HG03571 (cell line): ENCODE measurements at regions not wholly inside any gene's neighbourhood (a gene's known extent, or its start where the extent isn't known, plus 50 kb on each side); places are given as distances from the start of the nearest gene placed in this dataset.
"Not testable (repeated sequence)": the region's sequence is repeated elsewhere in the genome, so short reads cannot be mapped to it uniquely, and the experiment has no call there.

Experiments used
- ATAC-seq: cut with Tn5 transposase; IDR thresholded peaks from one replicate; pipeline ENCODE4 v1.9.1; 2021; ENCODE audit not compliant: unreplicated experiment

DNA sequence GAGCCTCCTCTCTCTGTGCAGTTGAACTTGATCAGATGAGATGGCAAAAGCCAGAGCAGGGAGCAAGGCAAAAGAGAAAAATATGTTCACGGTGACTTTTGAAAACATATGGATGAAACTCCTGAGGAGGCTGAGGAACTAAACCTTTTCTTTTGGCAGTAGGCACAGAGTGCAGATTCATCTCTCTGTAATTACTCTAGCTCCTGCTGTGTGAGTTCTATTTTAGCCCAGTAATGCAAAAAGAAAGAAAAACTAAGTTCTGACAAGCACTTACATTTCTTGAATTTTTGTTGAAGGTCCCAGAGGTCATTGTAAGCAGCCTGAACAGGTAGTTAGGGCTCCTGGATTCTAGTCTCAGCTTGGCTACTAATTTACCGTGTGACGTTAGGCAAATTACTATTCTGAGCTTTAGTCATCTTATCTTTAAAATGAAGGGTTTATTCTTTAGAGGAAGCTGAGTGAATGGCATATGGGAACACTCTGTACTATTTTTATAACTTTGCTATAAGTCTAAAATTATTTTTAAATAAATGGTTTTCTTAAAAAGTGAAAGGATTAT lies 114.7 kb upstream of the NBPF26 start:
- not testable (repeated sequence) for ATAC-seq

DNA sequence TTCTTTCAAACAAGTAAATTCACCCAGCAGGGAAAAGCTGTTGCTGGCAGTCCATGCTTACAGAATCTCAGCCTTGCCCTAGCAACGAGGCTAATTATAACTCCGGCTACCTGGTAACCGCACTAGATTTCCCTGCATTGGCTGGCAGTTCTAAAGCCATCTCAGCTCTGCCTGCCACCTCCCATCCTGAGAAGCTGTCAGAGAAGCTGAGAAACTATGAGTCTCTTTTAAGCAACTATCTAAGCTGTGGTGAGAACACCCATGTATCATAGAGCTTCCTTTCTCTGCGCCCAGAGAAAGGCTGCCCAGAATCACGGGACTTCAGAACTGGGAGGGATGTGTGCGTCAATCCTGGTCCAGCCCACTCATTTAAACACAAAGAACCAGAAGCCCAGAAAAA lies 113.9 kb upstream of the NBPF26 start:
- not testable (repeated sequence) for ATAC-seq

DNA sequence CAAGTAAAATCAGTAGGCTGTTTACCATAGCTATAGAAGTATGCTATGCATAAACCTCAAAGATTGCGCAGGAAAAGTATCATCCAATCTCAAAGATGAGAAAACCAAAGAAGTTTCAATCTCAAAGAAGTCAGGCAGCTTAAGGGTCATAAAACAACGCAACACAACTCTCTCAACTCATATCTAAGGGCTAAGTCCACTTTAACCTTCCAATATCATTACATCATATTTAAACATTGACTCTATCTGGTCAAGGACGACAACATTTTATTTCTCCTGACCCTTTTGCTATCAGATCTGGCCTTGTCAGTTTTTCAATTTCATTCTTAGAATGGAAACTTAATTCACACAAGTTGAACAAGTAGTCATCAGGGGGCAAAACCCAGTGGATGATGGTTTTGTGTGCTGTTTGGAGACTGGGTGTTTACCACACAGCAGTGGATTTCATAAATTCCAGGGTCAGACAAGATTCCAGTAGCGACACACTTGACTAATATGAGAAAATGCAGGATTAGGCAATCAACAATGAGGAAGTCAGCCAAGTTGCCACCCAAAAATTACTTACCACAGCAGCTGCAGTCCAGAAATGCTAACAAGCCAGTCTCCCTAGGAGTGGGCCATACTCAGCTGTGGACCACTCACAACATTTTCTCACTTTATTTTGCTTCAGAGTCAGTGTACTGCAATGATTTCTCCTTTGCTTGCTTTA lies 108.7 kb upstream of the NBPF26 start:
- ATAC-seq = not testable (repeated sequence)

DNA sequence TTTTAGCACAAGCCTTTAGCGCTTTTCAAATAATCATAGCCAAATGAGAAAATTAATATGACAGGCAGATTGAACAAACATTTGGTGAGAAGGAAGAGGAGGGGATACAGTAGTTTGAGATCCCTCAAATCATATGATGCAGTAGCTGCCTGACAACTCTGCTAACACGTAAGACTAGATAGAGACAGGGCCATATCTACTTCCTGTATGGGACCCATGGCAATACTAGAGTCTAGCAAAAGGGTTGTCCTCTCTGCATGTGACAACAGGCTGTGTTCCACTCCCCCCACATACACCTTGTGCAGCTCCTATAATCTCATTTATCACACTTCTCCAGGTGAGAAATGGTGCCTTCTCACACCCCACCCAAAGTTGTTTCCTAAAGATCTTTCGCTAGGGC lies 106.3 kb upstream of the NBPF26 start:
- not testable (repeated sequence) for ATAC-seq

DNA sequence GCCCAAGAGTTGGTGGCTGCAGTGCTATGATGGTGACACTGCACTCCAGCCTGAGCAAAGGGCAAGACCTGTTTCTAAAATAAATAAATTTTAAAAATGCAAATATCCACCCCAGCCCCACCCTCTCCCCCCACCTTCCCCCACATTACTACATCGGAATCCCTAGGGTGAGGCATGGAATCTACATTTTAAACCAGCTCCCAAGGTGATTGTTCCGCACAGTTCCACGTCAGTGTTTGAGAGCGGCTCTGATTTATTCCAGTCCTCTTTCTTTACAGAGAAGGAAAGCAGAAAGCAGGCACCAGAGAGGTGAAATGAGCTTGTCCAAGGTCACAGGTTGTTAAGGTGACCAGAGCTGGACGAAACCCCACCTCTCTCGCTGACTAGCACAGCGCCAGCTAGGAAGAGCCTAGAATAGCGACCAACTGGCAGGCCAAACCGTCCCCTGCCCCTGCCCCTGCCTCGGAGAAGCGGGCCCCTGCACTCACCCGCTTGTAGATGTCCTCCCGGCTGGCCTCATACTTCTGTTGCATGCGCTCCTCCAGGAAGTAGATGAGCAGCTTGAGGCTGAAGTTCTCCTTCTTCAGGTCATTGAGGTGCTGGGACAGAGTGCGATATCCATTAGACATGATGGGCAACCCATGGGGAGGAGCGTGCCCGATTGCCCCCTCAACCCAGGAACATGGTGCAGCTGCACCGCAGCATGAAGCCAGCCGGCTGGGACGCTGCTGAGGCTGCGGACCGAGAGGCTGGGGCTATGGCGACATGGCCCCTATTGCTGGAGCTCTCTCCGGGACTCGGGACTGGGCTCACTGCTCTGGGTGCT lies 103.7 kb upstream of the NBPF26 start:
- not testable (repeated sequence) for ATAC-seq

DNA sequence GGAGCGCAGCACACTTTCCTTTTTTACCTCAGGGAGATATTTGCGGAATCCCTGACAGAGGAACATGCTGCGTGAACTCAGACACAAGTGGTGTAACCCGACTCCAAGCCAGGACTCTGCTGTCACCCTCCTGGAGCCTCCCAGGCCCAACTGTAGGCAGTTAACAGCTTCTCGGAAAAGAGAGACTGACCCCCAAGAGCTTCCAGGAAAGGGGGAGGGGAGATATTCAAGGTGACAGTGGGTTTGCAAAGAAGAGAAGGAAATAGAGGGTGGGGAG lies 103.1 kb upstream of the NBPF26 start:
- ATAC-seq = not testable (repeated sequence)

DNA sequence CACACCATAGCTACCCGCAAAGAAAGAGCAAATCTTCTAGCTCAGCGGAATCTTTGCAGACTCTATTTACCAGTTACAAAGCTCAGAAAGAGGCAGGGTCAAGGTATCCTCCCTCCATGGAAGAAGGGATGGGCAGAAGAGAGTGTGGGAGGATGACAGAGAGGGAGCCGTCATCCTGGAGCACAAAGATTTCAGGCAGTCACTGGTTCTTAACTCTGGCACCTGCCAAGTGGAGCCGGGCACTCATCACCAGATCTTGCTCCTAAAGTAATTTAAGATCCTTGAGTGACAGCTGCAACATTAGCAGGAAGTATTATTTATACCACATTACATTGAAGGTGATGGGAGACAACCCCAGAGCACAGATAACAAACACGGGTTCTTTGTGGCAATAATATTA lies 102.5 kb upstream of the NBPF26 start:
- ATAC-seq = not testable (repeated sequence)

DNA sequence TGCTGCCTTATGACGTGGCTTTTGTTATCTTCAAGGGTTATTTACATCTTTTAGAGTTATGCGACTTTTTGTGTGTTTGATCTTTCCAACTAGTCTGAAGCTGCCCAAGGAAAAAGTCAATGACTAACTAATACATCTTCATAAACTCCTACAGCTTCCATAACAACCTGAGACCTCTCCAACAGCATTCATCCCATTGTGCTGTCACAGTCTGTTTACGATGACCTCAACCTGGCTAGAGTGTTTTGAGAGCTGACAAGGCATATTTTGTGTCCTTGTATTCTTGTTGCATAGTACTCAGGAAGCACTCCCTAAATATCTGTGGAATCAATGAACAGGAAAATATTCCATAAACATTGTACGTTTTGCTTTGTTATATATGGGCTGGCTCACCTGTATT lies 100.2 kb upstream of the NBPF26 start:
- not testable (repeated sequence) for ATAC-seq

DNA sequence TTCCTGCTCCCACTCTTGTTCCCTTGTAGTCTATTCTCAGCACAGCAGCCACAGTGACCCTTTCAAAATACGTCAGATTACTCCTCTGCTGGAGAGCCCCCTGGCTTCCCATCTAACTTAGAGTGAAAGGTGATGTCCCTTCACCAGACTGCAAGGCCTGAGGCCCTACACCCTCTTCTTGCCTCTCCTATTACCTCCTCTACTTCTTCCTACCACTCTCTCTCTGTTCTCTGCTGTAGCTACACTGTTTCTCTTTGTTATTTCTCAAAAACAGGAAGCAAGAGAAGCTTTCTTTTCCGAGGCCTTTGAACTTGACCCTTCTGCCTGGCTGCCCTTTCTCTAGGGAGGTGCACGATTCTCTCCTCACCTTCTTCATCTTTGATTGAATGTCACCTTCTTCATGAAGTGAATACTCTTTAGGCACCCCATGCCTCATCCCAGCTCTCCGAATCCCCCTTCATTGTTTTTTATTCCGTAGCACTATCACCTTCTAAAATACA lies 99.1 kb upstream of the NBPF26 start:
- ATAC-seq = not testable (repeated sequence)

DNA sequence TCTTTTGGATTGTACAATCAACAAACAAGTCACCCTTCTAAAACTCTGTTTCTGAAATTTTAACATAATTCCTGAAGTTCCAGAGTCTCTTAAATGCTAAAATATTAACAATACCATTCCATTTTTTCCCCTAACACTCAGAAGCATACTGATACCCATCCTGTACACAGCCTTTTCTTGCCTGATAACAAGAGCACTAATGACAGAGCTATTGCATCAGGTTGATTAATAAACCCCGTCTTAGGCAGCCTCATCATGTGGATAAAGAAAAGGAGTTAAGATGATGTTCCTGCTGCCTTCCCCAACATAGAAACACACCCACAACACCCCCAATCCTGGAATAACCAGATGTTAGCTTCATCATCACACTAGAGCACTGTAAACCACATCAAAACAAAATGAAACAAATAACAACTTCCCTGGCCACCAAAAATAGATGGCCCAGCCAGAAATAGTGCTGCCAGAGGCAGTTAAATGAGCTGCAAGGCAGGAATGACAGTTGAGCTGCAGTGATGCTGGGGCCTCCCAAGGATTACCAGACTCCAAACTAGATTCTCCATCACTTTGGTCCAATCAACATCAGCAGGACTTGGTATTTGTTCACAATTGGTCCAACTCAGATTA lies 93.8 kb upstream of the NBPF26 start:
- not testable (repeated sequence) for ATAC-seq

DNA sequence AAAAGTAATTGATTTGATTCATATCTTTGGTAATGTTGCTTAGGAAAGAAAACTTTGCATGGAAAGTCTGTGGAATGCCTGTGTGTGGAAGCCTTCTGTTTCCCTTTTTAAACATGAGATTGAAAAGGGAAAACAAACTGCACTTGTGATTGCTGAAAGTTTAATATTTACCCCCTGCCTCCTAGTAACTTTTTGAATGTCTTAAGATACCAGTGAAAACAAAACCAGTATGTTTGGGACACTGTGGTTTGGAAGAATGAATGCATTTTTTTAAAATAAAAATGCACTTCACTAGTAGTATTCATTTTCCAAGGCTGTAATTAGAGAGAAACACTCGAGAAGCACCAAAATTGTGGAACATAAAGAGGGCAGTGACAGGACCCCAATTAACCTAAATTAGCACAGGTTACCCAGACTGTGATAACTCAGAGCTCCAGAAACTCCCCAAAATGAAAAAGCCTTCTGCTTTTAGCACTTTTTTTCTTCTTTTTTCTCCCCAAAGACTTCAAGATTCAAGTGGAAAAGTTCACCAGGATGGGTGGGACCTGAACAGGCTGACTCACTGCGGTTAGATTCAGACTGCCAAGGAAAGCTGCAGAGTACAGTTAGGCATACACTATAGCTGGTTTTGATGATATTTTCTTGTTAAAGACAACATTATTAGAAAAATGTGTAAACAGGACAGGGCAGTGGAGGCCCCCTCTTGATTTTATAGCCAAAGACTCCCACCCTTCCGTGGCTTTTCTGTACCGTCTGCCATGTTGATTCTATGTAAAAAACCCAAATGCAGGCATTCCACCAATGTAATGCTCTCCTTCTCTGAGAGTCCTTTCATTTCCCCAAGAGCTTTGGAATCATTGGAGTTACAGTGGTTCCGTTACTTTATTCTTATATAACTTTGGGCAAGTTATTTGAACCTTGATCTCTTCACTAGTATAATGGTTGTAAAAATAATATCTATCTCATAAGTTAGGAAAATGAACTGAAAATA lies 88.6 kb upstream of the NBPF26 start:
- not testable (repeated sequence) for ATAC-seq

DNA sequence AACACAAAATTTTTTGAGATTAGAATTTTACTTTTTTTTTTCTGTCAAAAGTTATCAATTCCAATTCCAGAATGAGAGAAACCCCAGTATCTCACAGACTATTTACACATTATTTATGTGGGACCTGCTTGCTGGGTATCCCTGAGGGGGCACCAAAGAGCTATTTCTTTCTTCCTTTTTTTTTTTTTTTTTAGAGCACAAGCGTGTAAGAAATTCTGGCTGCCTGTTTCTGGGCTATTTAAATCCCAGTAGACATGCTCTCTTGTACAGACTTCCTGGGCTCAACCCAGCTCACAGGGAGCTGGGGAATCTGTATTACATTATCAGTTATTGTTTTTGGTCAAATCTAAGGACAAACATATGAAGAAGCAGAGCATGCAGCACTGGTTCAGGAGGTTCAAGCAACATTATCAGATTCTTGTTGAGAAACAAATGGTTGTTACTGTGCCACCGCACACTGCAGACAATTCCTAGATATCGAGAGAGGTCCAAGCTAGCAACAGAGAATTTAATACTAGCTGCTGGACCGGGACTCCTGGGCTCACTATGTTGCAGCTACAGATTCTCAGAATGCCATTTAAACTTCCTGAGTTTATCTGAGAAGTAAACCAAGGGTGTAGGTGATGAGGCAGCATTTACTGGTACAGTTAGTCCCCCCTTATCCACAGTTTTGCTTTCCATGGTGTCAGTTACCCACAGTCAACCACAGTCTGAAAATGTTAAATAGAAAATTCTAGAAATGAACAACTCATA lies 83.3 kb upstream of the NBPF26 start:
- not testable (repeated sequence) for ATAC-seq

DNA sequence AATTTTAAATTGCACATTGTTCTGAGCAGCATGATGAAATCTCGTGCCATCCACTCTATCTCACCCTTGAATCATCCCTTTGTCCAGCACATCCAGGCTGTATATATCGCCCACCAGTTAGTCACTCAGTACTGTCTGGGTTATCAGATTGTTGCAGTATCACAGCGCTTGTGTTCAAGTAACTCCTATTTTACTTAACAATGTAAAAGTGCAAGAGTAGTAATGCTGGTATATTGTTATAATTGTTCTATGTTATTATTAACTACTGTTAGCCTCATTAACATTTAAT lies 82.8 kb upstream of the NBPF26 start:
- ATAC-seq = not testable (repeated sequence)

DNA sequence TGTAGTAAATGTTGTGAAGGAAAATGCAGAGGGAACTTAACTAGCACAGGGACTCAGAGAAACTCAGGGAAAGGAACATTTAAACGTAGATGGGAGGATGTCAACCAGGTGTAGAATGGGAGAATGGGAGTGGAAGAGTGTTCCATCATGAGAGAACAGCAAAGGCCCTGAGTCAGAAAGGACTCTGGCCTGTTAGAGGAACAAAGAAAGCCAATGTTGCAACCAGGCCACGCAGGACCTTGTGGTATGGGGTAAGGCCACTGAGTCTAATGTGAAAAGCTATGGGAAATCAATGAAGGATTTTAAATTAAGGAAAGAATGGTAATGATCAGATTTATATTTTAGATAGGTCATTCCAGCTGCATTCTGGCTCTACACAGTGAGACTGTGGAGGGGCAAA lies 76.6 kb upstream of the NBPF26 start:
- not testable (repeated sequence) for ATAC-seq

DNA sequence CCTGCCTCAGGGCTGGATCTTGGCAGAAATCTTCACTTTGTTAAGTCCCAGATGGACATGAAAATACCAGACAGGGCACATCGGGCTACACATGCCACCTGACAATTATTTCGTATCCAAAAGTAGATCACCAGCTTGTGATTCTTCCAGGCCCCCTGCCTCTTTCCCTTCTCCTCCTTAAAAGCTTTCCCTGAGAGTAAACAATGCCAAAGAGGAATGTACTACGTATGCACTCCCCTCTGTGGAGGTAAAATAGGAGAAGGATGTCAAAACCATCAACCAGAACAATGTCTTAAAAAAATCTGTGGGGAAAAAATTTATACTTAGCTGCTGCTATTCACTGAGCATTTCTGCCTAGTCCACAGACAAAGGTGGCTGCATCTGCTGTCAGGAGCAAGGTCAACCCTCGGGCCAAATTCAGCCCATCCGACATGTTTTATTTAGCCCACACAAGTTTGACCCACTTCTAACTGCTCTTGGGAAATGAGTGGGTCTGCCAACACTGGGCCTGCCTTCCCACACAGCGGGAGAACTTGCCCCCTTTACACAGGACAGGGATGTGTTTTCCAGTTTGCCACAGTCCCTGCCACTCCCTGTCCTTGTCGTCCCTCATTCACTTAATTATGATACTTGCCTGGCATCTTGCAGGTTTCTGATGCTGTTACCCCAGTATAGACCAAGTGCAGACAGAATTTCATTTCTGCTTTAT lies 74.7 kb upstream of the NBPF26 start:
- not testable (repeated sequence) for ATAC-seq

DNA sequence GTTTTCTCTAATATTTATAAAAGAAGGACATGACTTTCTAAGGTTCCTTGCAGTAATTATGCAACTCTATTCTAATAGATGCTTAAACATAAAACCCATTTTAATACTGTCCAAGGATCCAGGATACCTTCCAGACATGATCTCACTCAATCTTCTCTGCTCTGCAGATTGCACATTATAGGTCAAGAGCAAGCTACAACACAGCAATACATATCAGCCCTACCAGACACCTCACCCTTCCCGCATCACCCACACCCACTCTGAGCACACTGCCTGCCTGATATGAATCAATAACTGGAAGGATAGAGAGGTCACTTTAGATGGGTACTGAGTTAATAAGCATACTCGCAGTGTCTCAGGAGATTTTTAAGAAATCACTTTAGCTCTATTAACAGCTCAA lies 74.0 kb upstream of the NBPF26 start:
- ATAC-seq = not testable (repeated sequence)

DNA sequence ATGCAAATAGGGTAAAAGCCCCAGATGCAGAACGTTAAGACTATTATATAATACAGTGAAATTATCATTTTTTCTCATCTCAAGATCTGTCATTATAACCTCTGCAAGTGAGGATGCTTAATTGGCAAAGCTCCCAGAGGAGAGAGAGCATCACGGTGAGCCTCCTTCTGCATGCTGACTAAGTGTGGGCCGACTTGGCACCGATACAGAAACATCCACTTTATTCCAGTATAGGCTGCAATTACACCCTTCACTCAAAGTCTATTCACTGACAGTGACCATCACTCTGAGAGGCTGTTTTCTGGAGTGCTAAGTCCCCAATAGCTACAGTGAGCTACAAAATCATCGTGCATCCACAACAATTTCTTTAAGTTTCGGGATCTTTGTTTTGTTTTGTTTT lies 69.6 kb upstream of the NBPF26 start:
- ATAC-seq = not testable (repeated sequence)

DNA sequence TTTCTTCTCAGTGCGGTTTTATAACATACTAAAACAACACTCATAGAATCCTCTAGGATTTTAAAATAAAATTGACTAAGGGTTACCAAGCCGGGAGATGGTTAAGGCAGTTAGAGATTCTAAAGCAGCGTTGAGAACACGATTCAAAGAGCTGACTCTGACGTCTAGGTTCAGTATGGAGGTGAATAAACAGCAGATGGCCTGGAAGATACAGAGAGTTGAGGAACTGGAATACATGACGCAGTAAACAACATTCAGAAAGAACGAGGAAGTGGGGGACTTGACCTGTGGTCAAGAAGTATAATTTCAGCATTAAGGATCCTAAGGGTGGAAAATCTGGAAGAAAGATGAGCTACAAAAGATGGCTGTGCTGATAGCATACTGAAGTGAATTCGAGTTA lies 68.4 kb upstream of the NBPF26 start:
- not testable (repeated sequence) for ATAC-seq

DNA sequence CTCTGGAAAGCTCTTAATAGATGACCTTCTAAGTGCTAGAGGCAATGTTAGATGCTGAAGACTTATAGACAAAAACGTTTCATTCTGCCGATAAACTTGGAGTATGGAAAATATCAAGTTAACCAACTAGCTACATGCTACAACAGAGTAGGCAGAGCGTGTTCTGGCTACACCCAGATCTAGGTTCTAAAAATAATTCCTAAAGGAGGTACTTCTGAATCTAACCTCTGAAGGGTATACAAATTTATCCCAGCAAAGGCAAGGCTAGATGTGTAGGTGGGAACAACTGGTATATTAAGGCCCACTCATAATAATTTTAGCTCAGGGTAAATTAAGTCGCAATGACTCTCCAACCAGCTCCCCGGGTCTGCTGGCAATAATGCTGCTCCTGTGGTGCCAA lies 67.6 kb upstream of the NBPF26 start:
- ATAC-seq = not testable (repeated sequence)
